GM18508 (cell line): ENCODE measurements at regions not wholly inside any gene's neighbourhood (a gene's known extent, or its start where the extent isn't known, plus 50 kb on each side); places are given as distances from the start of the nearest gene placed in this dataset.

Source experiments
- ATAC-seq: cut with Tn5 transposase; IDR thresholded peaks from one replicate; pipeline ENCODE4 v1.9.1; 2021; ENCODE audit warnings: moderate number of reproducible peaks; ENCODE audit not compliant: insufficient read depth, unreplicated experiment

- ATAC-seq: no peak
Measured at GRCh38 chr14:101231828-101232227, 328.3 kb upstream of the RTL1 start.

GRCh38 chr14:101232340-101233020, 328.8 kb upstream of the DIO3 start:
- ATAC-seq: no peak

- no peak for ATAC-seq
Measured at GRCh38 chr14:101233021-101233366, 328.3 kb upstream of the DIO3 start.

- no peak for ATAC-seq
Measured at GRCh38 chr14:101233391-101233790, 327.9 kb upstream of the DIO3 start.

GRCh38 chr14:101233808-101234207, 327.5 kb upstream of the DIO3 start:
- ATAC-seq: no peak

GRCh38 chr14:101234244-101234937, 326.9 kb upstream of the DIO3 start:
- no peak for ATAC-seq

- no peak for ATAC-seq
Measured at GRCh38 chr14:101234999-101235334, 326.3 kb upstream of the DIO3 start.

GRCh38 chr14:101235335-101236103, 325.8 kb upstream of the DIO3 start:
- ATAC-seq: no peak

GRCh38 chr14:101236496-101237251, 324.6 kb upstream of the DIO3 start:
- no peak for ATAC-seq

- ATAC-seq: no peak
Measured at GRCh38 chr14:101237252-101237616, 324.1 kb upstream of the DIO3 start.

- ATAC-seq: no peak
Measured at GRCh38 chr14:101239065-101239464, 322.2 kb upstream of the DIO3 start.

GRCh38 chr14:101241147-101241546, 320.1 kb upstream of the DIO3 start:
- ATAC-seq: no peak

GRCh38 chr14:101241807-101242278, 319.5 kb upstream of the DIO3 start:
- ATAC-seq: no peak

- no peak for ATAC-seq
Measured at GRCh38 chr14:101242442-101243385, 318.6 kb upstream of the DIO3 start.

GRCh38 chr14:101243587-101244338, 317.5 kb upstream of the DIO3 start:
- no peak for ATAC-seq

GRCh38 chr14:101246894-101247841, 314.1 kb upstream of the DIO3 start:
- no peak for ATAC-seq

- ATAC-seq: no peak
Measured at GRCh38 chr14:101247842-101248725, 313.2 kb upstream of the DIO3 start.
